H9 (cell line): ENCODE measurements at regions not wholly inside any gene's neighbourhood (a gene's known extent, or its start where the extent isn't known, plus 50 kb on each side); places are given as distances from the start of the nearest gene placed in this dataset.

Experiments
- DNase-seq: peaks from one replicate; pipeline ENCODE4 v3.0.0-alpha.2; 2017
- H2AFZ ChIP-seq: one replicate; pipeline ENCODE4 v1.6.1; 2013; ENCODE audit warnings: mild to moderate bottlenecking, low read length, control low read depth, moderate library complexity
- H2AK5ac ChIP-seq: 2 replicates; pipeline ENCODE4 v1.6.1; 2013; ENCODE audit warnings: low read length, control low read depth, mixed read lengths; ENCODE audit not compliant: insufficient read length
- H2BK120ac ChIP-seq: one replicate; pipeline ENCODE4 v1.6.1; 2013; ENCODE audit warnings: low read depth, mild to moderate bottlenecking, low read length, control low read depth, inconsistent platforms; ENCODE audit not compliant: poor library complexity, severe bottlenecking
- H2BK12ac ChIP-seq: 2 replicates; pipeline ENCODE4 v1.6.1; 2013; ENCODE audit warnings: low read length, control low read depth, mixed read lengths, low read depth; ENCODE audit not compliant: insufficient read length
- H2BK15ac ChIP-seq: 2 replicates; pipeline ENCODE4 v1.6.1; 2013; ENCODE audit warnings: low read depth, low read length, control low read depth
- H2BK20ac ChIP-seq: one replicate; pipeline ENCODE4 v1.6.1; 2013; ENCODE audit warnings: low read depth, mild to moderate bottlenecking, low read length, control low read depth, inconsistent platforms; ENCODE audit not compliant: poor library complexity, severe bottlenecking
- H2BK5ac ChIP-seq: 2 replicates; pipeline ENCODE4 v1.6.1; 2013; ENCODE audit warnings: low read length, control low read depth, mixed read lengths; ENCODE audit not compliant: insufficient read length
- H3K14ac ChIP-seq: 2 replicates; pipeline ENCODE4 v1.6.1; 2013; ENCODE audit warnings: low read length, control low read depth; ENCODE audit not compliant: insufficient read depth
- H3K18ac ChIP-seq: 2 replicates; pipeline ENCODE4 v1.6.1; 2013; ENCODE audit warnings: low read depth, mild to moderate bottlenecking, mixed read lengths, low read length, control low read depth; ENCODE audit not compliant: insufficient read length
- H3K23ac ChIP-seq: 2 replicates; pipeline ENCODE4 v1.6.1; 2013; ENCODE audit warnings: low read length, control low read depth, mixed read lengths, low read depth; ENCODE audit not compliant: insufficient read length
- H3K23me2 ChIP-seq: 2 replicates; pipeline ENCODE4 v1.6.1; 2013; ENCODE audit warnings: low read depth, mild to moderate bottlenecking, mixed read lengths, low read length, control low read depth; ENCODE audit not compliant: insufficient read length, poor library complexity, severe bottlenecking
- H3K27ac ChIP-seq: 2 replicates; pipeline ENCODE4 v1.5.1; 2013; ENCODE audit warnings: low read length, control low read depth, mixed read lengths, low read depth; ENCODE audit not compliant: insufficient read length
- H3K27me3 ChIP-seq: 2 replicates; pipeline ENCODE4 v1.6.1; 2013; ENCODE audit warnings: low read length, control low read depth, inconsistent platforms; ENCODE audit not compliant: insufficient read depth
- H3K4ac ChIP-seq: 2 replicates; pipeline ENCODE4 v1.6.1; 2013; ENCODE audit warnings: low read depth, mild to moderate bottlenecking, control low read depth, inconsistent platforms, low read length, moderate library complexity
- H3K4me1 ChIP-seq: 2 replicates; pipeline ENCODE4 v1.6.1; 2013; ENCODE audit warnings: low read length, control low read depth, inconsistent platforms; ENCODE audit not compliant: insufficient read depth
- H3K4me2 ChIP-seq: 2 replicates; pipeline ENCODE4 v1.6.1; 2013; ENCODE audit warnings: low read length, control low read depth, mixed read lengths; ENCODE audit not compliant: insufficient read length, insufficient read depth
- H3K56ac ChIP-seq: 2 replicates; pipeline ENCODE4 v1.6.1; 2013; ENCODE audit warnings: low read depth, mild to moderate bottlenecking, mixed read lengths, low read length, control low read depth; ENCODE audit not compliant: insufficient read length
- H3K79me1 ChIP-seq: 2 replicates; pipeline ENCODE4 v1.6.1; 2013; ENCODE audit warnings: low read depth, mild to moderate bottlenecking, moderate library complexity, low read length, control low read depth, inconsistent platforms; ENCODE audit not compliant: insufficient read depth, poor library complexity, severe bottlenecking
- H3K79me2 ChIP-seq: 2 replicates; pipeline ENCODE4 v1.6.1; 2013; ENCODE audit warnings: low read length, control low read depth, inconsistent platforms; ENCODE audit not compliant: insufficient read depth
- H3K9ac ChIP-seq: 2 replicates; pipeline ENCODE4 v1.6.1; 2013; ENCODE audit warnings: low read length, control low read depth, mixed read lengths; ENCODE audit not compliant: insufficient read length; ENCODE audit errors: extremely low read depth
- H3K9me3 ChIP-seq: one replicate; pipeline ENCODE4 v1.6.1; 2013; ENCODE audit warnings: low read depth, low read length, inconsistent platforms; ENCODE audit not compliant: control insufficient read depth
- H3T11ph ChIP-seq: one replicate; pipeline ENCODE4 v1.6.1; 2013; ENCODE audit warnings: mild to moderate bottlenecking, low read length, control low read depth, inconsistent platforms
- H4K20me1 ChIP-seq: one replicate; pipeline ENCODE4 v1.6.1; 2013; ENCODE audit not compliant: control insufficient read depth, insufficient read length, insufficient read depth
- H4K5ac ChIP-seq: 2 replicates; pipeline ENCODE4 v1.6.1; 2013; ENCODE audit warnings: low read depth, mild to moderate bottlenecking, mixed read lengths, low read length, control low read depth; ENCODE audit not compliant: insufficient read length
- H4K8ac ChIP-seq: replicated peaks from 2 replicates; pipeline ENCODE4 v1.6.1; 2013; ENCODE audit warnings: low read length, control low read depth, mixed read lengths, low read depth; ENCODE audit not compliant: insufficient read length
- H4K91ac ChIP-seq: 2 replicates; pipeline ENCODE4 v1.6.1; 2013; ENCODE audit warnings: low read depth, mild to moderate bottlenecking, moderate library complexity, mixed read lengths, low read length, control low read depth; ENCODE audit not compliant: insufficient read length
- H3K27ac Mint-ChIP-seq, 3 experiments: 2 replicates in 2 of 3; 3 replicates in 1 of 3; pipeline ENCODE4 v1.8.0; 2020 to 2021; ENCODE audit warnings: mixed read lengths in 3 of 3, mild to moderate bottlenecking in 1 of 3, moderate library complexity in 1 of 3
- H3K27me3 Mint-ChIP-seq: 2 replicates; pipeline ENCODE4 v1.8.0; 2021; ENCODE audit warnings: low read depth, mild to moderate bottlenecking, moderate library complexity, mixed read lengths
- H3K36me3 Mint-ChIP-seq, 3 experiments: 2 replicates in 2 of 3; 3 replicates in 1 of 3; pipeline ENCODE4 v1.8.0; 2020 to 2021; ENCODE audit warnings: low read depth in 3 of 3, mixed read lengths in 3 of 3; ENCODE audit not compliant: insufficient read depth in 1 of 3
- H3K4me1 Mint-ChIP-seq, 2 experiments: 2 replicates each; pipeline ENCODE4 v1.8.0; 2020; ENCODE audit warnings: mixed read lengths in 2 of 2
- H3K4me3 Mint-ChIP-seq, 2 experiments: 2 replicates in 1 of 2; 3 replicates in 1 of 2; pipeline ENCODE4 v1.8.0; 2020 to 2021; ENCODE audit warnings: mild to moderate bottlenecking in 2 of 2, mixed read lengths in 2 of 2, moderate library complexity in 1 of 2
- H3K9me3 Mint-ChIP-seq, 2 experiments: 2 replicates in 1 of 2; 3 replicates in 1 of 2; pipeline ENCODE4 v1.8.0; 2020; ENCODE audit warnings: mild to moderate bottlenecking in 2 of 2, mixed read lengths in 2 of 2, moderate library complexity in 1 of 2
- CTCF ChIP-seq: fragments of 200-600 bp; sonication (generic); conservative IDR thresholded peaks from 3 replicates; pipeline ENCODE4 v1.8.0; 2021; ENCODE audit warnings: antibody characterized with exemption, mild to moderate bottlenecking
- WGBS: extraction: QIAGEN DNeasy Blood & Tissue Kit; methylation state at CpG from one replicate; pipeline ENCODE4 v1.1.7; 2013; ENCODE audit warnings: missing lambda C conversion rate, low lambda C conversion rate, mixed read lengths; ENCODE audit not compliant: insufficient read length; ENCODE audit errors: extremely low coverage; 5-methylcytosine and 5-hydroxymethylcytosine counted together

GRCh38 chr18:35854095-35854494 lies 118.4 kb upstream of the RMP24 start:
- H2BK120ac ChIP-seq: no peak overlapping the region
- H3K9me3 ChIP-seq: no peaks in the 10 kb centered on the region
- H3K23me2 ChIP-seq: no peaks in the 10 kb centered on the region
- no peak overlapping the region for H4K91ac ChIP-seq
- H2BK15ac ChIP-seq: no peak overlapping the region
- H3K4me3 Mint-ChIP-seq: no peak overlapping the region
- no peak overlapping the region for H3K4me2 ChIP-seq
- H4K5ac ChIP-seq: no peak overlapping the region
- no peak overlapping the region for H2BK12ac ChIP-seq
- H3K9me3 Mint-ChIP-seq: peaks cover 10 to 12% of the 10 kb centered on the region in 2 experiments
- no peak for DNase-seq
- no peak overlapping the region for H3K14ac ChIP-seq
- no peaks in the 10 kb centered on the region for H3K27me3 Mint-ChIP-seq
- H3K56ac ChIP-seq: no peak overlapping the region
- no peak overlapping the region for H2BK5ac ChIP-seq
- H3K9ac ChIP-seq: no peak overlapping the region
- H3K4me1 Mint-ChIP-seq: peaks cover 16 to 24% of the 10 kb centered on the region in 2 experiments
- no peak overlapping the region for H2AFZ ChIP-seq
- TF ChIP-seq CTCF: no peak
- H3K4me1 ChIP-seq: peaks cover 17% of the 10 kb centered on the region
- no peaks in the 10 kb centered on the region for H3K79me1 ChIP-seq
- H4K8ac ChIP-seq: no peak overlapping the region
- no peaks in the 10 kb centered on the region for H3K27me3 ChIP-seq
- H3K27ac ChIP-seq: no peak overlapping the region
- no peak overlapping the region for H2AK5ac ChIP-seq
- H4K20me1 ChIP-seq: no peaks in the 10 kb centered on the region
- H3T11ph ChIP-seq: no peak overlapping the region
- no peak overlapping the region for H3K4ac ChIP-seq
- no CpG with 5 or more reads among the region's 5 CpGs for WGBS
- no peak overlapping the region for H3K27ac Mint-ChIP-seq
- no peaks in the 10 kb centered on the region for H3K79me2 ChIP-seq
- no peak overlapping the region for H3K23ac ChIP-seq
- no peak overlapping the region for H3K18ac ChIP-seq
- H2BK20ac ChIP-seq: no peak overlapping the region
- peaks cover 13 to 22% (median 14%) of the 10 kb centered on the region in 3 experiments for H3K36me3 Mint-ChIP-seq
